ENCODE measurements at regions not wholly inside any gene's neighbourhood (a gene's known extent, or its start where the extent isn't known, plus 50 kb on each side); places are given as distances from the start of the nearest gene placed in this dataset.

DNA sequence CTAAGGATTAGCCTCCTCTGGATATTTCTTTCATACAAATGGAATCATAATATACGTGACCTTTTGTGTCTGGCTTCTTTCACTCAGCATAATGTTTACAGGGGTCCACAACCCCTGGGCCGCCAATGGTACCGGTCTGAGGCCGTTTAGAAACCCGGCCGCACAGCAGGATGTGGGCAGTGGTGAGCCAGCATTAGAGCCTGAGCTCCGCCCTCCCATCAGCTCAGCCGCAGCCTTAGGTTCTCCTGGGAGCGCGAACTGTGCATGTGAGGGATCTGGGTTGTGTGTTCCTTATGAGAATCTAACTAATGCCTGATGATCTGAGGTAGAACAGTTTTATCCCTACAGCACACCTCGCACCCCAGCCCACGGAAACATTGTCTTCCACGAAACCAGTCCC lies 229.7 kb downstream of the ICE1 start:
- TF ChIP-seq CTCF (IDR thresholded peaks at IDR 0.05) (no peak), POLR2A (IDR thresholded peaks at IDR 0.05) (no peak)

All from adrenal gland (tissue), 5 donors.